Stimulated activated effector memory CD8-positive, alpha-beta T cell treated with anti-CD3 and anti-CD28 coated beads, Interleukin-12 subunit alpha, Interleukin-12 subunit beta, amount 100 ng/mL, for 72 hours (primary cell): ENCODE measurements at regions not wholly inside any gene's neighbourhood (a gene's known extent, or its start where the extent isn't known, plus 50 kb on each side); places are given as distances from the start of the nearest gene placed in this dataset.
"Not testable (repeated sequence)": the region's sequence is repeated elsewhere in the genome, so short reads cannot be mapped to it uniquely, and the experiment has no call there.

Experiments used
- ATAC-seq: fragments of 150-1000 bp; cut with Tn5 transposase; 2 replicates; pipeline ENCODE4 v1.10.0; 2021
- DNase-seq, 2 donors: peaks; one replicate each; pipeline ENCODE4 v3.0.0; 2021 to 2022; ENCODE audit warnings: low spot score in 2 of 2
- H3K27ac Mint-ChIP-seq: one replicate; pipeline ENCODE4 v1.8.0; 2022; ENCODE audit warnings: mild to moderate bottlenecking, mixed read lengths
- H3K36me3 Mint-ChIP-seq: one replicate; pipeline ENCODE4 v1.8.0; 2022; ENCODE audit warnings: mild to moderate bottlenecking, mixed read lengths
- H3K4me1 Mint-ChIP-seq: one replicate; pipeline ENCODE4 v1.8.0; 2022; ENCODE audit warnings: mixed read lengths
- H3K4me3 Mint-ChIP-seq: one replicate; pipeline ENCODE4 v1.8.0; 2022; ENCODE audit warnings: mild to moderate bottlenecking, mixed read lengths
- H3K9me3 Mint-ChIP-seq: one replicate; pipeline ENCODE4 v1.8.0; 2022; ENCODE audit warnings: mixed read lengths

DNA sequence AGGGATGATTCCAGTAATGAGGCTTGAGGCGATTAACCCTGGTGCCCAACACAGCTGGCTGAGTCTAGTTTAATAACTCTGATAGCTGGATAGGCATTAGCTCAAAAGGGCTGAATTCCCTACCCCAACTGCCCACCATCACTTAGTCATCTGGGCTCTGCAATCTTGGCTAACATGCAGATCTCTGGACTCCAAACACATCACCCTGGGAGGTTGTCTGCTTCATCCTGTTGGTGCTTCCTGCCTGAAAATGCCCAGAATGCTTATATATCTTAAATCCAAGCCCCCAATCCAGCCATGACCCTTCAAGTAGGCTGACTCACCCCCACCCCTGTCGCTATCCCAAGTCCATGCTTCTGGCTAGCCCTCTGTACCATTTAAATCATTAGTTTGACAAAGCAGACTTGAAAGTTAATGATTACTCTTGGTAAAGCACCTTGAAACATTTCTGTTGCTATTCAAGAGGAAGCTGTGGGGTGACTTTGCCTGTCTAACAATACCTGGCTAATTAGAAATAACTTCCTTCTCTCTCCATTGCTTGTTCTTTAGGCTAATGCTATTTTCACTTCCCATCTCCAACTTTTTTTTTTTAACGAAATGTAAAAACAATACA, 107.0 kb upstream of the RORA start:
- no peak for DNase-seq
- Mint-ChIP-seq H3K27ac (no peak overlapping the region), H3K4me3 (no peak overlapping the region), H3K36me3 (no peaks in the 10 kb centered on the region), H3K9me3 (peaks cover 2% of the 10 kb centered on the region), H3K4me1 (no peaks in the 10 kb centered on the region)
- ATAC-seq = no peak

DNA sequence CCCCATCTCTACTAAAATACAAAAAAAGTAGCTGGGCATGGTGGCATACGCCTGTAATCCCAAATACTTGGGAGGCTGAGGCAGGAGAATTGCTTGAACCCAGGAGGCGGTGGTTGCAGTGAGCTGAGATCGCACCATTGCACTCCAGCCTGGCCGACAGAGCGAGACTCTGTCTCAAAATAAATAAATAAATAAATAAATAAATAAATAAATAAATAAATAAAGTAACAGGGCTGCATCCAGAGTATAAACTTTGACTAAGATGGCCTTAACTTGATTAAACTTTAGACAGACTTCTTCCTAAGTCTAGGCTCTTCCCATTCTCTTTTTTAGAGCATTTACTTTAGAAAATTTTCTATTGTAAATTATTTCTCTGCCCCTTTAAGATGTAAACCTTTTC, 105.6 kb upstream of the RORA start:
- ATAC-seq, H3K27ac Mint-ChIP-seq, H3K4me1 Mint-ChIP-seq, H3K9me3 Mint-ChIP-seq, H3K36me3 Mint-ChIP-seq, H3K4me3 Mint-ChIP-seq, DNase-seq: not testable (repeated sequence)

DNA sequence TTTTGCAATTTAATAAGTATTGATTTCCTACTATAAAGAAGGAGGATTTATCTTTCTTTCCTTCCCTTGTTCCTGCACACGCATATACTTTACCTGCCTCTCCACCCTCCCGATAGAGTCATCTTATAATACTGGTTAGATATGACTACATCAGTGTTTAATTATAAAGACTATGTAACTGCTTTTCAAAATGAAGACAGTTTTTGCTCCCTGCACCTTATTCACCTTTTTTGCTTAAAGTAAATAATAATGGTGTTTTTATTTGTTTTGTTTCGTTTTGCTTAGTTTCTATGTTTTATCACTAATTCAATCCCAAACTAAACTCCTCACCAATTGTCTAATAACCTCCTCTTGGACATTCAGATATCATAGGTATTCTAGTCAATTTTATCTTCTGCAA, 101.9 kb upstream of the RORA start:
- peaks cover 2% of the 10 kb centered on the region for H3K9me3 Mint-ChIP-seq
- H3K4me1 Mint-ChIP-seq = no peaks in the 10 kb centered on the region
- ATAC-seq (no peak), DNase-seq (no peak)
- no peaks in the 10 kb centered on the region for H3K36me3 Mint-ChIP-seq
- H3K4me3 Mint-ChIP-seq = no peak overlapping the region
- H3K27ac Mint-ChIP-seq = no peak overlapping the region

DNA sequence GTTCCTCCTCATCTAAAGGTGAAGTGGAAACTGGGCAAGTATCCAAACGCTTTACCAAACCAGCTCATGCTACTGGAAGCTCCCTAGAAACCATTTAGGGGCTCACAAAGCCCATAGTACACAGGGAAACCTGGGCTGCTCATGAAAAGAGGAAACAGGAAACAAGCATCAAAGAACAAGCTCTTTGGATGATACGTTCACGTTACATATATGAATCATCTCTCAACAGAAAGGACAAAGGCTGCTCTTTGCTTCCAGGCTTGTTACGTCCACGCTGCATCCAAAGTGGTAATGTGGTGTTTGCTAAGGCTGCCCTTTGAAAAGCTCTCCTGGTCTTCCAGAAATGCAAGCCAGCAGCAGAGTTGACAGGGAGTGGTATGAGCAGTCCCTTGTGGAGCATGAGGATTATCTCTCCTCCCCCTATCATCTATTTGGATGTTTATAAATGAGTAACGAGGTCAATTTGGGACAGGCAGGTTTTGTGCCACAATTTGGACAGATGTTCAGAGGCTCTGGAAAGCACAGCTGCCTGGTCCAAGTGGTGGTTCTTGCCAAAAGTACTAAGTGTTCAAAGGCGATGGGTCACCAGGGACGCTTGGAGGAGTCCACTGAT, 98.0 kb upstream of the RORA start:
- ATAC-seq (no peak), DNase-seq (no peak)
- no peaks in the 10 kb centered on the region for H3K4me1 Mint-ChIP-seq
- no peak overlapping the region for H3K27ac Mint-ChIP-seq
- no peaks in the 10 kb centered on the region for H3K9me3 Mint-ChIP-seq
- H3K36me3 Mint-ChIP-seq = no peaks in the 10 kb centered on the region
- H3K4me3 Mint-ChIP-seq = no peak overlapping the region

DNA sequence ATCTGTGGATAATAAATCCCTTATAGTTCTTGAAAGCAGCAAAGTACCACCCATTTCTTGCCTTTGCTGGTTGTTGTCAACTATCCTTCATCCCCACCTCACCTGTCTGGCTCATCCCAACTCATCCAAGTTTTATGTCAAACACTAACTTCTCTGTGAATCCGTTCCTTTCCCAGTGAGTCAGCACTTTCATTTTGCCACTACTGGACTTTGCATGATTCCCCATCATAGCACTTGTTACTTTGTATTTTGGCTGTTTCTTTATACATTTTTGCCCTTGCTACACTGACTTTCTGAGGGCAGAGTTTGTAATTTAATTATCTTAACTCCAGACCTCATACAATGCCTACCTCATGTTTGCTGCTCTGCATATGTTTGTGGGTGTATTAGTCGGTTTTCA, 90.8 kb upstream of the RORA start:
- ATAC-seq (no peak), DNase-seq (no peak)
- no peaks in the 10 kb centered on the region for H3K9me3 Mint-ChIP-seq
- no peaks in the 10 kb centered on the region for H3K36me3 Mint-ChIP-seq
- no peaks in the 10 kb centered on the region for H3K4me1 Mint-ChIP-seq
- H3K27ac Mint-ChIP-seq = no peak overlapping the region
- no peak overlapping the region for H3K4me3 Mint-ChIP-seq

DNA sequence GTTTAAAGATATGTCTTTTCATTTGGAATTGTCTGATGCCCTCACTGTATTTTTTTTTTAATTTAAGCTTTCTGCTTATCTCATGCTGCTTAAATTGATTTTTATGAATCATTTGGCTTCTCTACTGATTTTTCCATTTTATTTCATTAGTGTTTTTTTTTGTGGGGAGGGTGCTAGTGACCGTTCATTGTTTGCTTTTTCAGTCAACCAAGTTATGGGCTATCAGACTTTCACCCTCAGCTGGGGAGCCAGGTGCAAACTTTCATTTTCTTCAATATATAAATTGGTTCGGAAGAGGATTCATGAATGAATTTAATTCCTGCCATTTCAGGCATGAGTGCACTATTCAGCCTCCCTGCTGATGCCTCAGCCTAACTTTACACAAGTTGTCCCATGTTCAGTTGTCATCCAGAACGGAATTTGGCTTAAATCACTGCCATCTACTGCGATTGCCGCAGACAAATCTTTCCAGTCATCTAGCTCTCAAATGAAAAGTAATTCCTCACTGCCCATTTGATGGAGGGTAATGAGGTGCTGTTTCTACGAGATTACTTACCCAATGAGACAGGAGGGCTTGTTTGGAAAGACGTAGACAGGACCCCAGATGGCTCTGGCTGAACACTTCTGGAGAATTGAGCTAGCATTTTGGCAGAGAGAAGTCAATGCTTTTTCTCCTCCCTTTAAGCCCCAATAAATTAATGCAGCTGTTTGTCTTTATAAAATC, 89.9 kb upstream of the RORA start:
- Mint-ChIP-seq H3K27ac (no peak overlapping the region), H3K36me3 (no peaks in the 10 kb centered on the region), H3K4me3 (no peak overlapping the region), H3K4me1 (no peaks in the 10 kb centered on the region), H3K9me3 (no peaks in the 10 kb centered on the region)
- ATAC-seq (no peak), DNase-seq (no peak)

DNA sequence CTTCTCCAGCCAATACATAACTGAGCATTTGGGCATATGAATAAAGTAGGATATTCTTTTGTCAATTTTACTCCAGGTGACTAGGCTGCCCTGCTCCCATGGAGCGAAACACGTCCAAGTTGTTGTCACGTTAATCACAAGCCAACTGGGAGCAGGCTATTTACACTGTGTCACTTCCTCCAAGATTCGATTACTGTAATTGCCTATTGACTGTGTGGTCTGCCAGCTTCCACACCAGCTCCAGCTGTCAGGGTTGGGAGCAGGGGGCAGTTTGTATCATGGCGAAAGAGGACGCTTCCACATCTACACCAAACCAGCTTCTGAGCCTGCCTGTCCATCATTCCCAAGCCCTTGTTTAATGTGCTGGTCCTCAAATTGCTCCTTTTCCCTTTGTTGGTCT, 89.2 kb upstream of the RORA start:
- DNase-seq (no peak), ATAC-seq (no peak)
- H3K4me1 Mint-ChIP-seq = no peaks in the 10 kb centered on the region
- no peak overlapping the region for H3K27ac Mint-ChIP-seq
- H3K9me3 Mint-ChIP-seq = no peaks in the 10 kb centered on the region
- H3K4me3 Mint-ChIP-seq = no peak overlapping the region
- H3K36me3 Mint-ChIP-seq = no peaks in the 10 kb centered on the region

DNA sequence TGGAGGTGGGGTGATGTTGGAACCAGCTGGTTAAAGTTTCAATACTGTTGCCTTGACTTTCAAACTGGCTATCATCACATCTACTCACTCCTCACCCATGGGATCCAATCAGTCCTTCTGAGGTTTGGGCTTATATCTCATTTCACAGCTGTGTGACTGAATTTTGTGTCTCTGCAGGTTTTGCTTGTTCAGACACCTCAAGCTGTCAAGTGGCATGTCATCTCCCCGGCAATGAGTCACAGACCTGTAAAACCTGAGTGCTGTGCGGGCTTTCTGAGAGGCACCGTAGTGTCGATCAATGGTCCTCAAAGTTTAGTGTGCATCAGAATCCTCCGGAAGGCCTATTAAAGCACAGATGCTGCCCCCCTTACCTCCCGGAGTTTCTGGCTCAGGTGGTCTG, 86.4 kb upstream of the RORA start:
- Mint-ChIP-seq H3K36me3 (no peaks in the 10 kb centered on the region), H3K9me3 (no peaks in the 10 kb centered on the region), H3K4me3 (no peak overlapping the region), H3K4me1 (no peaks in the 10 kb centered on the region), H3K27ac (no peak overlapping the region)
- ATAC-seq (no peak), DNase-seq (no peak)

DNA sequence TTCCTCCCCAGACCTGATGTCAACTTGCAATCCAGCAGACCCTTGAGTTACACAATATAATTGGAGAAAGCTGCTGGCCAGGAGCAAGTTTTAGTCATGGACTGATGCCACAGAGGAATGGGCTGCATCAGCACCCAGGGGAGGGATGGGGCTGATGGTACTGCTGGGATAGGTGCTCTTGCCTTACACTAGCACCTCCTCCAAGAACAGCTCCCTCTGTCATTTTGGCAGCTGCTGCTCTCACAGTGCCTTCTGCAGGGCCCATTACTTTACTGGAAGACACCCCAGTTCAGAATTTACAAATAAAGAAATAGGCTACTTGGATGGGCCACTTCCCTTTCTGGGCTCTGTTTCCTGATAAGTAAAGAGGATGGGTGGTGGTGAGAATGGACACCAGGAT, 85.3 kb upstream of the RORA start:
- Mint-ChIP-seq H3K27ac (no peak overlapping the region), H3K9me3 (no peaks in the 10 kb centered on the region), H3K4me3 (no peak overlapping the region), H3K36me3 (no peaks in the 10 kb centered on the region), H3K4me1 (no peaks in the 10 kb centered on the region)
- ATAC-seq = no peak
- no peak for DNase-seq

DNA sequence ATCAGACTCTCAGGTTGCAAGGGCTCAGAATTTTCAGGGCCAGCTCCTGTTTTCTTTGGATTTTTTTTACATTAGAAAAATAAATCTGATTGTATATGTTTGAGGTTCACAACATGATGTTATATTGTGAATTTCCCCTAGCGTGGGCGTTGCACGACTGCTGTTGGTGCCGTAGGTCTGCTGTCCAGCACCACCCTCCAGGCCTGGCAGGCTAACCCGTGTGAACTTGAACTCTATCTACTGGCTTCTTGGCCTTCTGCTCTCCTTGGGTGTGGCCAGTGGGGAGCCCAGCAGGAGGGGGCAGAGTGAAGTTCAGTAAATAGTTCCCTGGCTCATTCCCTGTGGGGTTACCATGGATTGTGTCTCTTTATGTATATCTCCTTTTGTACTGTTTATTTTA, 80.5 kb upstream of the RORA start:
- no peak overlapping the region for H3K27ac Mint-ChIP-seq
- no peaks in the 10 kb centered on the region for H3K36me3 Mint-ChIP-seq
- no peaks in the 10 kb centered on the region for H3K9me3 Mint-ChIP-seq
- H3K4me1 Mint-ChIP-seq = no peaks in the 10 kb centered on the region
- H3K4me3 Mint-ChIP-seq = no peak overlapping the region
- no peak for ATAC-seq
- DNase-seq = no peak

DNA sequence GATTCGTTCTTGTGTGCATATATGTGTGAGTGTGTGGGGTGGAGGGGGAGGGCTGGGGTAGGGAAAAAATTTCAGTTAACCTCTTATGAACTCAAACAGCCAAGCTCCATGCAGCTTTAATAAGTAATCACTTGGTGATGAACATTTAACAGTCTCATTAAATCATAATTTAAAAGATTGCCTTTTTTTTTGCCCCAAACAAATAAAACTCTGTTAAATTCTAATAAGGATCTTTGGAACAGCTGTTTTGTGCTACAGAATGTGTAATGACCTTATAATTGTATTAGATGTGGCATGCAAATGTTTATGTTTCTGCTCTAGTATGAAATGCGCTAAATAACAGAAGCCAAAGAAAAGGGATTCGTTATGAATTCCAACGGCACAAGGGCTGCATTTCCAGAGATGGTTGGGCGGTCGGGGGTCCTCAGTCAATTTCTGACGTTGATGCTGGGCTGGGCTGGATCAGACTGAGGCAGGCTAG, 80.0 kb upstream of the RORA start:
- H3K36me3 Mint-ChIP-seq = no peaks in the 10 kb centered on the region
- H3K4me3 Mint-ChIP-seq = no peak overlapping the region
- no peaks in the 10 kb centered on the region for H3K4me1 Mint-ChIP-seq
- H3K27ac Mint-ChIP-seq = no peak overlapping the region
- H3K9me3 Mint-ChIP-seq = no peaks in the 10 kb centered on the region
- ATAC-seq (no peak), DNase-seq (no peak)

DNA sequence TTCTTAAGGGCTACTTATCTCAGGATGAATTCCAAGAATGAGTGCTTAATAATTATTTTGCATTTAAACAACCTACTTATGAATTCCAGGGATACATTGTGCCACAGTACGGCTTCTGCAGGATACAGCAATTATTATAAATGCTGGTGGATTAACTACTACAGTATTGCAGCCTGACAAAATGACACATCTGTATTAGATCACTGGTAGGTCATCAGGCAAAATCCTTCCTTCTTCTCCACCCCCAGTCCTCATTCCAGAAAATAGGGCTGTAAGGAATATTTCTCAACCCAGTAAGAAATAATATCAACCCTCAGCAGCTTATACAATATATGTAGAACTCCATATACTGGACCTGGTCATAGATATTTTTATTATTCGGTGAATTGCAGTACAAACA, 79.3 kb upstream of the RORA start:
- no peak for ATAC-seq
- H3K4me3 Mint-ChIP-seq = no peak overlapping the region
- no peak for DNase-seq

DNA sequence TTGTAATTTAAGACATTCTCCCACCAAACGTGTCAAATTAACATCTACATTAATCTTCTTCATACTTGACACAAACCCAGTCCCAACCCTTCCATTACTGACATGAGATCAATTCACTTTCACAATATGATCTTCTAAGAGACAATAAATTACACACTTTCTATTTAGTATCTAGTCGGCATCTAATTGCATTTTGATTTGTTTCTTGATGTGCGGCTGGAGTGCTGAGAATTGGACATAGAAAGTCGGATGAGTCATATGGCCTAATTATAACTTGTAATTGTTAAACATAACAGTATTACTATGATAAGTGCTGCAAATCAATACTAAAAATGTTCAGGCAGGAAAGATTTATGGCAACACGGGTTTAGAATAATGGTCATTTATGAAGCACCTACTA, 78.4 kb upstream of the RORA start:
- no peak overlapping the region for H3K27ac Mint-ChIP-seq
- no peaks in the 10 kb centered on the region for H3K4me1 Mint-ChIP-seq
- H3K36me3 Mint-ChIP-seq = no peaks in the 10 kb centered on the region
- H3K9me3 Mint-ChIP-seq = no peaks in the 10 kb centered on the region
- no peak for ATAC-seq
- no peak for DNase-seq
- H3K4me3 Mint-ChIP-seq = no peak overlapping the region

More for the DNA sequence above, 79.3 kb upstream of the RORA start:
- Mint-ChIP-seq H3K36me3 (no peaks in the 10 kb centered on the region), H3K27ac (no peak overlapping the region), H3K9me3 (no peaks in the 10 kb centered on the region), H3K4me1 (no peaks in the 10 kb centered on the region)

DNA sequence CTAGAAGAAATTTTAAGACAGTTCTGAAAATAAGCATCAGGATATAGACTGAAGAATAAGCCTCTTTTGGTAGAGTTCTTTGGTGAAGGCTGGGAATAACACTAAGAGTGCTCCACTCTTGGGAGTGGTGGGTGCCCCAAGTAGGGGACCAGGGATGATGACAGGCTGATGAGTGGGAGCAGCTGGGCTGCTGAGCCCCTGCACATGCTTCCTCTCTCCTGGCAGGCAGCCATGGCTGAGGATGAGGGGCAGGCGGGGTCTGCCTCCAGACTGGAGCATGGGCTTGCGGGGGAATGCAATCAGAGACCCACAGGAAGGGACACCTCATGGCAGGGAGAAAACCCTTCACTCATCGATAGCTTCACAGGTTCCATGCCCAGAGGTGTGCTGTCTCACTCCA, 72.6 kb upstream of the RORA start:
- Mint-ChIP-seq H3K9me3 (no peaks in the 10 kb centered on the region), H3K4me3 (no peak overlapping the region), H3K4me1 (no peaks in the 10 kb centered on the region), H3K36me3 (no peaks in the 10 kb centered on the region), H3K27ac (no peak overlapping the region)
- ATAC-seq (no peak), DNase-seq (no peak)

DNA sequence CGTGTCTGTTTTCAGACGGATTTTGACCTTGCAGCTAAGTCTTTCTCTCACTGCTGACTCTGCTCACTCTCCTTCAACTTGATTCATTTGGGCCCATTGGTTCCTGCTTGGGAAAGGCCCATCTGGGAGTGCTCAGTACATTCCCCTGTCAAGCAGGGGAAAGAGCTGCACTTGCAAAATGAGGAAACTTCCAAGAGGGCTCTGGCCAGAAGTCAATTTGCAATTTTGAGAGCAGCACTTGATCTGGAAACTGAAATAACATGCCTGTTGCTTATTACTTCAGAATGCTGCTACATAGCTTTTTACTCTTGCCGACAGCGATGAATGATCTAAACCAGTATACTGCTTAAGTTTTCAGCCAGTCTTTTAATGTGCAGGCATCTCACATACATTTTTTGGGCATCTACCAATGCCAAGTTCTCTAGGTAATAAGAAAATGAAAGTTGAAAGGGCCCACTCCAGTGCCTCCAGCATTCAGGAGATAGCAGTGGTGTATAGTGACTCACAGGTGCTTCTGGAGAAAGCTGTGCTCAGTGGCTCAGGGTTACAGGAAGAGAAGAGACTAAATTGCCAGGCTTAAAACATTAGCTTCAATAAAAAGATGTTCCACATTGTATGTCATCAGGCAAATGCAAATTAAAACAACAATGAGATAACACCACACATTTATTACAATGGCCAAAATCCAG, 70.1 kb upstream of the RORA start:
- Mint-ChIP-seq H3K4me3 (no peak overlapping the region), H3K9me3 (no peaks in the 10 kb centered on the region), H3K36me3 (no peaks in the 10 kb centered on the region), H3K27ac (no peak overlapping the region), H3K4me1 (no peaks in the 10 kb centered on the region)
- no peak for ATAC-seq
- no peak for DNase-seq

DNA sequence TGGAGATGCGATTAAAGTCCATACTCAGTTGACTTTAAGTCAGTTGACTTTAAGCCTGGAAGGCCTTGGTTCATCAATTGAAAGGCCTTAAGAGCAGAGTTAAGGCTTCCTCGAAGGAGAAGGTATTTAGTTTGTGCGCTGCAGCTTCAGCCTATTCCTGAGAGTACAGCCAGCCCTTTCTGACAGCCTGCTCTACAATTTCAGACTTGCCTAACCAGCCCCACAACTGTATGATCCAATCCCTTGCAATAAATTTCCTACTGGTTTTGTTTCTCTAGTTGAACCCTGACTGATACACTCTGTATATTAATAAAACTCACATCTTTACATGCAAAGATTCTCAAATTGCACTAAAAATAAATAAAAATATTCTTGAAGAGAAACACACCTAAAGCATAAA, 66.1 kb upstream of the RORA start:
- Mint-ChIP-seq H3K4me3 (no peak overlapping the region), H3K9me3 (no peaks in the 10 kb centered on the region), H3K27ac (no peak overlapping the region), H3K36me3 (no peaks in the 10 kb centered on the region), H3K4me1 (no peaks in the 10 kb centered on the region)
- no peak for DNase-seq
- ATAC-seq = no peak
